NCI-H2081 treated with DMSO at 0.1 percent for 48 hours (cell line): ENCODE measurements at regions not wholly inside any gene's neighbourhood (a gene's known extent, or its start where the extent isn't known, plus 50 kb on each side); places are given as distances from the start of the nearest gene placed in this dataset.

Experiments used
- DNase-seq: peaks from one replicate; lab custom pipeline; 2025; lab: John Stamatoyannopoulos, UW

GRCh38 chr11:71201936-71202597, 50.3 kb downstream of the SHANK2 start:
- DNase-seq = no peak

- DNase-seq = no peak
These were observed 51.1 kb downstream of the SHANK2 start for GRCh38 chr11:71201231-71201630.

GRCh38 chr11:71200761-71201160, 51.6 kb downstream of the SHANK2 start:
- DNase-seq = no peak

GRCh38 chr11:71200172-71200716, 52.1 kb downstream of the SHANK2 start:
- DNase-seq = no peak

GRCh38 chr11:71199226-71199820, 53.1 kb downstream of the SHANK2 start:
- no peak for DNase-seq

- DNase-seq = no peak
These were observed 53.6 kb downstream of the SHANK2 start for GRCh38 chr11:71198823-71199165.

GRCh38 chr11:71198141-71198822, 54.1 kb downstream of the SHANK2 start:
- no peak for DNase-seq

GRCh38 chr11:71197096-71197495, 55.3 kb downstream of the SHANK2 start:
- DNase-seq = no peak

- no peak for DNase-seq
These were observed 57.7 kb downstream of the SHANK2 start for GRCh38 chr11:71194710-71195109.

- DNase-seq = no peak
These were observed 58.9 kb downstream of the SHANK2 start for GRCh38 chr11:71193431-71193830.

- DNase-seq = no peak
These were observed 59.7 kb downstream of the SHANK2 start for GRCh38 chr11:71192629-71193028.

- no peak for DNase-seq
These were observed 61.2 kb downstream of the SHANK2 start for GRCh38 chr11:71191201-71191600.

- DNase-seq = no peak
These were observed 61.8 kb downstream of the SHANK2 start for GRCh38 chr11:71190551-71190950.

GRCh38 chr11:71189768-71190315, 62.5 kb downstream of the SHANK2 start:
- DNase-seq = no peak

- no peak for DNase-seq
These were observed 63.2 kb downstream of the SHANK2 start for GRCh38 chr11:71188886-71189767.

- DNase-seq = no peak
These were observed 64.3 kb downstream of the SHANK2 start for GRCh38 chr11:71188073-71188472.

GRCh38 chr11:71186806-71187205, 65.6 kb downstream of the SHANK2 start:
- DNase-seq = no peak

- no peak for DNase-seq
These were observed 67.0 kb downstream of the SHANK2 start for GRCh38 chr11:71185411-71185810.

- no peak for DNase-seq
These were observed 67.8 kb downstream of the SHANK2 start for GRCh38 chr11:71184421-71185210.

- DNase-seq = no peak
These were observed 68.5 kb downstream of the SHANK2 start for GRCh38 chr11:71183878-71184277.
